ENCODE measurements at regions not wholly inside any gene's neighbourhood (a gene's known extent, or its start where the extent isn't known, plus 50 kb on each side); places are given as distances from the start of the nearest gene placed in this dataset.
A peak's percentile ranks its signal among the peaks of the same experiment; 100 is the strongest.
"Not testable (repeated sequence)": the region's sequence is repeated elsewhere in the genome, so short reads cannot be mapped to it uniquely, and the experiment has no call there.

DNA sequence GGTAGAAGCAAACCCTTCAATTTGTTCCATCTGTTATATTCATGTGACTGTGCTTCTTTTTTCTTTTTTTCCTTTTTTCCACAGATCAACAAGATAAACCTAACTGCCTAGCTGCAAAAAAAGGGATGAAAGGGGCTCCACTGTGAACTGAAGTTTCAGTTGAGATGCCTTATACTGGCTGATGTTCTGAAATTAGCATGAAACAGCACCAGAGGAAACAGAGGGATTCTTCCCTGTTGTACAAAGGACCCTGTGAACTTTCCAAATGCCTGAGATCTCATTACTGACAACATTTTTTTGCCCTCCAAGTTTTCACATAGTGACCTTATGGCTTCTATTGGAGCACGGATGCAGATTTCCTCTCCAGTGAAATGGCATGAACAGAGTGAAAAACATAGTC is 302.7 kb upstream of the TFAP2D start:
- Mint-ChIP-seq H3K9me3 (no peaks in the 10 kb centered on the region), H3K27ac (peak overlapping the region; percentile 92)

DNA sequence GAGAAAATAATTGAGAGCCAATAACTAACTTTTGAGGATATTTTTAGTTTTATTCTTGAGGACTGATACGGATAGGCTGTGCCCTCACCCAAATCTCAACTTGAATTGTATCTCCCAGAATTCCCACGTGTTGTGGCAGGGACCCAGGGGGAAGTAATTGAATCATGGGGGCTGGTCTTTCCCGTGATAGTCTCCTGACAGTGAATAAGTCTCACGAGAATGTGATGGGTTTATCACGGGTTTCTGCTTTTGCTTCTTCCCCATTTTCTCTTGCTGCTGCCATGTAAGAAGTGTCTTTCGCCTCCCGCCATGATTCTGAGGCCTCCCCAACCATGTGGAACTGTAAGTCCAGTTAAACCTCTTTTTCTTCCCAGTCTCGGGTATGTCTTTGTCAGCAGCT is 292.3 kb upstream of the TFAP2D start:
- not testable (repeated sequence) for H3K9ac ChIP-seq; H3K9me3 ChIP-seq (ENCODE audit: low read depth); H4K20me1 ChIP-seq (ENCODE audit: low read depth); DNase-seq (ENCODE audit: low spot score); H3K4me2 ChIP-seq; H3K27ac ChIP-seq; H3F3A ChIP-seq (ENCODE audit: low read depth); H2AFZ ChIP-seq (replicated peaks); H3K4me1 ChIP-seq; H3K27me3 ChIP-seq; H3K4me1 Mint-ChIP-seq; H3K36me3 ChIP-seq; H3K9me3 Mint-ChIP-seq; H3K36me3 Mint-ChIP-seq; H3K4me3 ChIP-seq; H3K27me3 Mint-ChIP-seq (ENCODE audit: insufficient read depth, low read depth); H3K27ac Mint-ChIP-seq; H3K79me2 ChIP-seq (ENCODE audit: low read depth); H3K4me3 Mint-ChIP-seq

More for the DNA sequence above, 302.7 kb upstream of the TFAP2D start:
- peak overlapping the region; percentile 67 for H2AFZ ChIP-seq (replicated peaks)
- H3K4me2 ChIP-seq, result peak overlapping the region; percentile 47
- peaks cover 19% of the 10 kb centered on the region for H3K4me1 Mint-ChIP-seq
- DNase-seq (ENCODE audit: low spot score), result peak; percentile 3
- H3K79me2 ChIP-seq (ENCODE audit: low read depth), result no peaks in the 10 kb centered on the region
- no peaks in the 10 kb centered on the region for H3K36me3 ChIP-seq
- no peaks in the 10 kb centered on the region for H3K9me3 ChIP-seq (ENCODE audit: low read depth)
- H3K27me3 Mint-ChIP-seq (ENCODE audit: insufficient read depth, low read depth), result no peaks in the 10 kb centered on the region
- no peaks in the 10 kb centered on the region for H3K27me3 ChIP-seq
- H3K4me3 ChIP-seq, result no peak overlapping the region
- TF ChIP-seq EZH2 (IDR thresholded peaks at IDR 0.05) (no peak), EZH2phosphoT487 (IDR thresholded peaks at IDR 0.05) (no peak)
- TF ChIP-seq, protein P1, sequence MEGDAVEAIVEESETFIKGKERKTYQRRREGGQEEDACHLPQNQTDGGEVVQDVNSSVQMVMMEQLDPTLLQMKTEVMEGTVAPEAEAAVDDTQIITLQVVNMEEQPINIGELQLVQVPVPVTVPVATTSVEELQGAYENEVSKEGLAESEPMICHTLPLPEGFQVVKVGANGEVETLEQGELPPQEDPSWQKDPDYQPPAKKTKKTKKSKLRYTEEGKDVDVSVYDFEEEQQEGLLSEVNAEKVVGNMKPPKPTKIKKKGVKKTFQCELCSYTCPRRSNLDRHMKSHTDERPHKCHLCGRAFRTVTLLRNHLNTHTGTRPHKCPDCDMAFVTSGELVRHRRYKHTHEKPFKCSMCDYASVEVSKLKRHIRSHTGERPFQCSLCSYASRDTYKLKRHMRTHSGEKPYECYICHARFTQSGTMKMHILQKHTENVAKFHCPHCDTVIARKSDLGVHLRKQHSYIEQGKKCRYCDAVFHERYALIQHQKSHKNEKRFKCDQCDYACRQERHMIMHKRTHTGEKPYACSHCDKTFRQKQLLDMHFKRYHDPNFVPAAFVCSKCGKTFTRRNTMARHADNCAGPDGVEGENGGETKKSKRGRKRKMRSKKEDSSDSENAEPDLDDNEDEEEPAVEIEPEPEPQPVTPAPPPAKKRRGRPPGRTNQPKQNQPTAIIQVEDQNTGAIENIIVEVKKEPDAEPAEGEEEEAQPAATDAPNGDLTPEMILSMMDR (IDR thresholded peaks at IDR 0.05), result no peak
- peak overlapping the region; percentile 34 for H3K4me3 Mint-ChIP-seq
- no peak overlapping the region for H3K27ac ChIP-seq
- no peaks in the 10 kb centered on the region for H3F3A ChIP-seq (ENCODE audit: low read depth)
- no peaks in the 10 kb centered on the region for H3K36me3 Mint-ChIP-seq
- H3K4me1 ChIP-seq, result peaks cover 15% of the 10 kb centered on the region
- H3K9ac ChIP-seq, result no peak overlapping the region
- no peaks in the 10 kb centered on the region for H4K20me1 ChIP-seq (ENCODE audit: low read depth)

DNA sequence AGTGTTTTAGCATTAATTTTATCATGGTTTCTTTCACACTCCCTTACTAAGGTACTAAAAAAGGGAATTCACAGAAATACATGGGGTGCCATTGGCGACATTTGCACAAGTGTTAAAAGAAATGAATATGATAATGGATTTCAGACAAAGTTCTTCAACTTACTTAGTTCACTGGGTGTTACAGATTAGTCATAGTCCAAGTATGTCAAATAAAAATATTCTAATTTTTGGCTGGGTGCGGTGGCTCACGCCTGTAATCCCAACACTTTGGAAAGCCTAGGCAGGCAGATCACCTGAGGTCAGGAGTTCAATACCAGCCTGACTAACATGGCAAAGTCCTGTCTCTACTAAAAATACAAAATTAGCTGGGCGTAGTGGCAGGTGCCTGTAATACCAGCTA is 286.1 kb upstream of the TFAP2D start:
- H3K9ac ChIP-seq, result no peak overlapping the region
- no peaks in the 10 kb centered on the region for H4K20me1 ChIP-seq (ENCODE audit: low read depth)
- H3K4me2 ChIP-seq, result no peak overlapping the region
- no peaks in the 10 kb centered on the region for H3K4me1 ChIP-seq
- no peak for DNase-seq (ENCODE audit: low spot score)
- no peaks in the 10 kb centered on the region for H3K9me3 ChIP-seq (ENCODE audit: low read depth)
- H3K36me3 ChIP-seq, result no peaks in the 10 kb centered on the region
- no peaks in the 10 kb centered on the region for H3K27me3 ChIP-seq
- no peaks in the 10 kb centered on the region for H3K36me3 Mint-ChIP-seq
- no peak overlapping the region for H2AFZ ChIP-seq (replicated peaks)
- H3K27ac Mint-ChIP-seq, result no peak overlapping the region
- H3K4me3 ChIP-seq, result no peak overlapping the region
- no peak overlapping the region for H3K4me3 Mint-ChIP-seq
- H3K79me2 ChIP-seq (ENCODE audit: low read depth), result no peaks in the 10 kb centered on the region
- H3K4me1 Mint-ChIP-seq, result peaks cover 8% of the 10 kb centered on the region
- TF ChIP-seq EZH2phosphoT487 (IDR thresholded peaks at IDR 0.05), result no peak
- no peak for TF ChIP-seq EZH2 (IDR thresholded peaks at IDR 0.05)
- TF ChIP-seq, protein P1 (IDR thresholded peaks at IDR 0.05), result no peak
- H3K9me3 Mint-ChIP-seq, result no peaks in the 10 kb centered on the region
- H3K27me3 Mint-ChIP-seq (ENCODE audit: insufficient read depth, low read depth), result peaks cover 6% of the 10 kb centered on the region
- no peaks in the 10 kb centered on the region for H3F3A ChIP-seq (ENCODE audit: low read depth)
- H3K27ac ChIP-seq, result no peak overlapping the region

DNA sequence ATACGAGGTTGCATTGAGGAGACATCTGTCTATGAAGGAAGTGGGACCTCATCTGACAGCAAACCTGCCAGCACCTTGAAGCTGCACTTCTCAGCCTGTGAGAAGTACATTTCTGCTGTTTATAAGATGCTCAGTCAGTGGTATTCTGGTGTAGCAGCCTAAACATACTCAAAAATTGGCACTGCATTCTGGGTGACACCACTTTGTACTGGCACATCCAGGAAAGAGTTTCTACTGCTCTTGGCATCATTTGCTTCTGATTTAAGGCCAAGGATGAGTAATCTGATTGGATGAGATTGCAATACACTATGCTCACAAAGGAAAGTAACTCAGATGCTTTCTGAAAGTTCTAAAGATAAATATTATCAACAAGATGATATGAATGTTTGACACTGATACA is 275.4 kb upstream of the TFAP2D start:
- TF ChIP-seq, protein P1 (IDR thresholded peaks at IDR 0.05), result no peak
- no peak for TF ChIP-seq EZH2phosphoT487 (IDR thresholded peaks at IDR 0.05)
- H3F3A ChIP-seq (ENCODE audit: low read depth), result no peaks in the 10 kb centered on the region
- H3K27ac ChIP-seq, result no peak overlapping the region
- no peak overlapping the region for H3K9ac ChIP-seq
- H3K4me1 Mint-ChIP-seq, result no peaks in the 10 kb centered on the region
- no peaks in the 10 kb centered on the region for H3K36me3 Mint-ChIP-seq
- H3K4me1 ChIP-seq, result no peaks in the 10 kb centered on the region
- no peak overlapping the region for H3K4me2 ChIP-seq
- no peaks in the 10 kb centered on the region for H3K36me3 ChIP-seq
- no peak overlapping the region for H3K4me3 ChIP-seq
- no peak overlapping the region for H3K4me3 Mint-ChIP-seq
- no peak overlapping the region for H3K27ac Mint-ChIP-seq
- H3K27me3 ChIP-seq, result no peaks in the 10 kb centered on the region
- no peaks in the 10 kb centered on the region for H4K20me1 ChIP-seq (ENCODE audit: low read depth)
- no peak for DNase-seq (ENCODE audit: low spot score)
- H2AFZ ChIP-seq (replicated peaks), result no peak overlapping the region
- no peaks in the 10 kb centered on the region for H3K9me3 Mint-ChIP-seq
- peaks cover 3% of the 10 kb centered on the region for H3K27me3 Mint-ChIP-seq (ENCODE audit: insufficient read depth, low read depth)
- H3K79me2 ChIP-seq (ENCODE audit: low read depth), result no peaks in the 10 kb centered on the region
- H3K9me3 ChIP-seq (ENCODE audit: low read depth), result no peaks in the 10 kb centered on the region

Measured in neural progenitor cell (in vitro differentiated cells).